Trophoblast cell (in vitro differentiated cells and primary cell): ENCODE measurements at regions not wholly inside any gene's neighbourhood (a gene's known extent, or its start where the extent isn't known, plus 50 kb on each side); places are given as distances from the start of the nearest gene placed in this dataset.

Experiments
- DNase-seq, 2 donors: peaks; one replicate each; pipeline ENCODE4 v3.0.0-alpha.2; 2016
- H2AFZ ChIP-seq: 2 replicates; pipeline ENCODE4 v1.6.1; 2013; ENCODE audit warnings: low read length, moderate library complexity, mild to moderate bottlenecking; ENCODE audit not compliant: insufficient read depth, poor library complexity
- H2AK5ac ChIP-seq: 2 replicates; pipeline ENCODE4 v1.6.1; 2013; ENCODE audit warnings: mild to moderate bottlenecking, low read length
- H2BK120ac ChIP-seq: 2 replicates; pipeline ENCODE4 v1.6.1; 2013; ENCODE audit warnings: low read length, mild to moderate bottlenecking, moderate library complexity; ENCODE audit not compliant: insufficient read depth, poor library complexity
- H2BK12ac ChIP-seq: 2 replicates; pipeline ENCODE4 v1.6.1; 2013; ENCODE audit warnings: mild to moderate bottlenecking, low read length, moderate library complexity
- H2BK5ac ChIP-seq: 2 replicates; pipeline ENCODE4 v1.6.1; 2013; ENCODE audit warnings: low read length, low read depth, moderate library complexity, mild to moderate bottlenecking; ENCODE audit not compliant: poor library complexity
- H3K14ac ChIP-seq: 2 replicates; pipeline ENCODE4 v1.6.1; 2013; ENCODE audit warnings: mild to moderate bottlenecking, low read length
- H3K18ac ChIP-seq: 2 replicates; pipeline ENCODE4 v1.6.1; 2013; ENCODE audit warnings: mild to moderate bottlenecking, low read length
- H3K23ac ChIP-seq: 2 replicates; pipeline ENCODE4 v1.6.1; 2013; ENCODE audit warnings: low read length
- H3K27ac ChIP-seq: 2 replicates; pipeline ENCODE4 v1.5.1; 2013; ENCODE audit warnings: low read depth, mild to moderate bottlenecking, inconsistent platforms, low read length, moderate library complexity
- H3K27me3 ChIP-seq: 2 replicates; pipeline ENCODE4 v1.6.1; 2013; ENCODE audit warnings: inconsistent platforms, mild to moderate bottlenecking, low read length, moderate library complexity; ENCODE audit not compliant: insufficient read depth
- H3K36me3 ChIP-seq, 2 experiments: 1 replicate in 1 of 2; 2 replicates in 1 of 2; pipeline ENCODE4 v1.6.1; 2013; ENCODE audit warnings: low read length in 2 of 2, mild to moderate bottlenecking in 2 of 2, moderate library complexity in 1 of 2; ENCODE audit not compliant: insufficient read depth in 2 of 2, control insufficient read depth in 1 of 2
- H3K4ac ChIP-seq: 2 replicates; pipeline ENCODE4 v1.6.1; 2013; ENCODE audit warnings: low read depth, mild to moderate bottlenecking, low read length, moderate library complexity
- H3K4me1 ChIP-seq, 2 experiments: 1 replicate in 1 of 2; 2 replicates in 1 of 2; pipeline ENCODE4 v1.6.1; 2013; ENCODE audit warnings: low read length in 2 of 2, mild to moderate bottlenecking in 2 of 2, moderate library complexity in 1 of 2; ENCODE audit not compliant: insufficient read depth in 2 of 2, control insufficient read depth in 1 of 2
- H3K4me2 ChIP-seq: 2 replicates; pipeline ENCODE4 v1.6.1; 2013; ENCODE audit warnings: inconsistent platforms, mild to moderate bottlenecking, low read length, moderate library complexity
- H3K4me3 ChIP-seq: 2 replicates; pipeline ENCODE4 v1.5.1; 2013; ENCODE audit warnings: mild to moderate bottlenecking, low read depth, low read length, inconsistent platforms
- H3K79me1 ChIP-seq: one replicate; pipeline ENCODE4 v1.6.1; 2013; ENCODE audit warnings: low read length
- H3K79me2 ChIP-seq: 2 replicates; pipeline ENCODE4 v1.6.1; 2013; ENCODE audit warnings: low read length, mild to moderate bottlenecking; ENCODE audit not compliant: control insufficient read depth, insufficient read depth, poor library complexity
- H3K9ac ChIP-seq: 2 replicates; pipeline ENCODE4 v1.6.1; 2013; ENCODE audit warnings: mild to moderate bottlenecking, low read length
- H3K9me3 ChIP-seq: 2 replicates; pipeline ENCODE4 v1.6.1; 2013; ENCODE audit warnings: low read depth, mild to moderate bottlenecking, control low read depth, inconsistent platforms, low read length; ENCODE audit not compliant: insufficient read depth
- H4K12ac ChIP-seq: 2 replicates; pipeline ENCODE4 v1.6.1; 2013; ENCODE audit warnings: low read depth, mild to moderate bottlenecking, low read length, moderate library complexity
- H4K8ac ChIP-seq: 2 replicates; pipeline ENCODE4 v1.6.1; 2013; ENCODE audit warnings: low read depth, mild to moderate bottlenecking, low read length, moderate library complexity
- H4K91ac ChIP-seq: one replicate; pipeline ENCODE4 v1.6.1; 2013; ENCODE audit warnings: low read depth, mild to moderate bottlenecking, low read length, moderate library complexity
- WGBS: extraction: QIAGEN DNeasy Blood & Tissue Kit; methylation state at CpG from one replicate; pipeline ENCODE4 v1.1.7; 2013; ENCODE audit warnings: missing lambda C conversion rate; ENCODE audit not compliant: insufficient read length, insufficient coverage; ENCODE audit errors: extremely low coverage; 5-methylcytosine and 5-hydroxymethylcytosine counted together

GRCh38 chr10:36114141-36114540 is 472.0 kb upstream of the FZD8 start:
- peak in 1 of 2 donors; percentile 2 for DNase-seq
- Histone ChIP-seq H4K8ac (no peak overlapping the region), H4K12ac (no peak overlapping the region), H2BK120ac (no peak overlapping the region), H3K23ac (no peak overlapping the region), H2AK5ac (no peak overlapping the region), H3K4me2 (no peak overlapping the region), H2BK5ac (no peak overlapping the region), H3K36me3 (no peaks in the 10 kb centered on the region), H3K27me3 (no peaks in the 10 kb centered on the region), H4K91ac (no peak overlapping the region), H3K18ac (no peak overlapping the region), H3K14ac (no peak overlapping the region), H2AFZ (no peak overlapping the region), H3K27ac (no peak overlapping the region), H2BK12ac (no peak overlapping the region), H3K4ac (no peak overlapping the region), H3K4me3 (no peak overlapping the region), H3K79me2 (no peaks in the 10 kb centered on the region), H3K9me3 (no peaks in the 10 kb centered on the region), H3K79me1 (no peaks in the 10 kb centered on the region), H3K4me1 (peaks cover 0 to 2% of the 10 kb centered on the region in 2 experiments), H3K9ac (no peak overlapping the region)
- no CpG with 5 or more reads among the region's 1 CpG for WGBS

GRCh38 chr10:36111676-36112075 is 469.6 kb upstream of the FZD8 start:
- H2AK5ac ChIP-seq = no peak overlapping the region
- H2AFZ ChIP-seq = no peak overlapping the region
- H3K79me1 ChIP-seq = no peaks in the 10 kb centered on the region
- H3K36me3 ChIP-seq = no peaks in the 10 kb centered on the region
- no peak overlapping the region for H2BK5ac ChIP-seq
- H3K4ac ChIP-seq = no peak overlapping the region
- H3K27ac ChIP-seq = no peak overlapping the region
- no peak overlapping the region for H3K14ac ChIP-seq
- H3K27me3 ChIP-seq = no peaks in the 10 kb centered on the region
- H3K9ac ChIP-seq = no peak overlapping the region
- H3K9me3 ChIP-seq = no peaks in the 10 kb centered on the region
- H2BK120ac ChIP-seq = no peak overlapping the region
- H3K4me3 ChIP-seq = no peak overlapping the region
- no CpG with 5 or more reads among the region's 2 CpGs for WGBS
- no peak overlapping the region for H4K8ac ChIP-seq
- no peaks in the 10 kb centered on the region for H3K79me2 ChIP-seq
- H3K4me1 ChIP-seq = peaks cover 0 to 2% of the 10 kb centered on the region in 2 experiments
- H4K12ac ChIP-seq = no peak overlapping the region
- H3K23ac ChIP-seq = no peak overlapping the region
- H3K4me2 ChIP-seq = no peak overlapping the region
- H2BK12ac ChIP-seq = no peak overlapping the region
- DNase-seq = no peak
- H4K91ac ChIP-seq = no peak overlapping the region
- no peak overlapping the region for H3K18ac ChIP-seq

- H3K79me2 ChIP-seq = no peaks in the 10 kb centered on the region
- H3K79me1 ChIP-seq = no peaks in the 10 kb centered on the region
- H3K4me3 ChIP-seq = no peak overlapping the region
- H4K91ac ChIP-seq = no peak overlapping the region
- no peak overlapping the region for H2AK5ac ChIP-seq
- no peak overlapping the region for H3K14ac ChIP-seq
- H3K4me2 ChIP-seq = no peak overlapping the region
- no peak overlapping the region for H2BK120ac ChIP-seq
- no peak overlapping the region for H2AFZ ChIP-seq
- no peak overlapping the region for H3K27ac ChIP-seq
- no peaks in the 10 kb centered on the region for H3K9me3 ChIP-seq
- no peaks in the 10 kb centered on the region for H3K27me3 ChIP-seq
- H2BK5ac ChIP-seq = no peak overlapping the region
- peaks cover 0 to 2% of the 10 kb centered on the region in 2 experiments for H3K4me1 ChIP-seq
- no peak overlapping the region for H3K23ac ChIP-seq
- H3K36me3 ChIP-seq = no peaks in the 10 kb centered on the region
- no peak overlapping the region for H3K18ac ChIP-seq
- H3K4ac ChIP-seq = no peak overlapping the region
- H3K9ac ChIP-seq = no peak overlapping the region
- WGBS = no CpG with 5 or more reads among the region's 1 CpG
- H4K12ac ChIP-seq = no peak overlapping the region
- no peak for DNase-seq
- H4K8ac ChIP-seq = no peak overlapping the region
- H2BK12ac ChIP-seq = no peak overlapping the region
These were observed 468.0 kb upstream of the FZD8 start for GRCh38 chr10:36110097-36110496.

- H3K14ac ChIP-seq = no peak overlapping the region
- H4K12ac ChIP-seq = no peak overlapping the region
- no CpG with 5 or more reads among the region's 3 CpGs for WGBS
These were observed 467.4 kb upstream of the FZD8 start for GRCh38 chr10:36109399-36110023.

More at GRCh38 chr10:36109399-36110023, 467.4 kb upstream of the FZD8 start:
- Histone ChIP-seq H3K4me3 (no peak overlapping the region), H4K91ac (no peak overlapping the region), H2BK12ac (no peak overlapping the region), H2BK5ac (no peak overlapping the region), H4K8ac (no peak overlapping the region), H3K27me3 (no peaks in the 10 kb centered on the region), H2BK120ac (no peak overlapping the region), H3K27ac (no peak overlapping the region), H3K23ac (no peak overlapping the region), H3K9me3 (no peaks in the 10 kb centered on the region), H3K4me1 (no peaks in the 10 kb centered on the region), H2AFZ (no peak overlapping the region), H3K79me2 (no peaks in the 10 kb centered on the region), H3K18ac (no peak overlapping the region), H2AK5ac (no peak overlapping the region), H3K4me2 (no peak overlapping the region), H3K4ac (no peak overlapping the region), H3K9ac (no peak overlapping the region), H3K36me3 (no peaks in the 10 kb centered on the region), H3K79me1 (no peaks in the 10 kb centered on the region)
- DNase-seq = no peak
